Esophagus squamous epithelium (tissue), 4 donors: ENCODE measurements at regions not wholly inside any gene's neighbourhood (a gene's known extent, or its start where the extent isn't known, plus 50 kb on each side); places are given as distances from the start of the nearest gene placed in this dataset.

Experiments used
- CTCF ChIP-seq, 6 experiments: fragments of 450-650 bp in 4 of 6; fragments of 200-600 bp in 2 of 6; sonication (generic) in 2 of 6; IDR thresholded peaks; one replicate each; pipeline ENCODE4 v1.5.1; 2016 to 2019; ENCODE audit warnings: antibody characterized with exemption in 6 of 6, mild to moderate bottlenecking in 4 of 6, moderate library complexity in 4 of 6
- POLR2A ChIP-seq, 4 donors: fragments of 450-650 bp; IDR thresholded peaks; one replicate each; pipeline ENCODE4 v1.6.1; 2017; ENCODE audit warnings: antibody characterized with exemption in 4 of 4, mild to moderate bottlenecking in 4 of 4, moderate library complexity in 3 of 4

GRCh38 chr1:232886271-232886670 is 64.1 kb upstream of the NTPCR start:
- TF ChIP-seq CTCF (IDR thresholded peaks at IDR 0.05) (no peak), POLR2A (IDR thresholded peaks at IDR 0.05) (no peak)
